Femur (tissue), 1 donor: ENCODE measurements at regions not wholly inside any gene's neighbourhood (a gene's known extent, or its start where the extent isn't known, plus 50 kb on each side); places are given as distances from the start of the nearest gene placed in this dataset.
"Not testable (repeated sequence)": the region's sequence is repeated elsewhere in the genome, so short reads cannot be mapped to it uniquely, and the experiment has no call there.

ENCODE experiments used
- DNase-seq: peaks from one replicate; pipeline ENCODE4 v3.0.0-alpha.2; 2017

DNA sequence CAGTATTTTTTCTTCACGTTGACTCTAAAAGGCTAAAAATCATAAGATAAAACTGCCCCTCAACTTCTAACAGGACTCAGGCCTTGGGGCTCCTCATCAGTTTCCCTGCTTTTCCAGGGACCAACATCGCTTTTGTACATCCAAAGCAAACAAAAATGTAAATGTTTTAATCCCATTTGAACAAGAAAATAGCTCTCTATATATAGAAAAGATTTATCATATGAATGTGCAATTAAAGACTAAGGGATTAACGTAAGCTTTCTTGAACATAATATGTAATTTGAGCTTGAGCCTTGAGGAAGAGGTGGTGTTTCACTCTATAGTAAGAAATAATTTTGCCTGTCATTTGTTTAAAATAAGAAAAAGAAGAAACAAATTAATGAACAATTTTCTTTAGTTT, 547.2 kb upstream of the ACO1 start:
- no peak for DNase-seq

DNA sequence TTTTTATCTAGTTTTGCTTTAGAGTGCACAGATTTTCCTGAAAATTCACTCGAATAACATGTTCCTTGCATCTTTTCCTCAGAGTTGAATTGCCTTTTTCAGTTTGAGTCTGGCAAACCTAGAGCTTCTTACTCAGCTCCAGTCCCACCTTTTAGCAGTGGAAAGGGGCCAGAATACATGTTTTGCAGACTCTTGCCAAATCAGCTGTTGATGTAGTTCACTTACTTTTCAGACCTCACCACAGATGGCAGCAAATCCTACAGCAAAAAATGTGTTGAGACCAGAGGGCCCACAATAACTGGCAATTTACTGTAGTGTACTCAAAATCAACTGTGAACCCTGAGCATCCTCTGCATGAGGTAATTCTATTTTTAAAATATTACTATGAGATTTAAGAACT, 545.2 kb upstream of the ACO1 start:
- peak; percentile 44 for DNase-seq

DNA sequence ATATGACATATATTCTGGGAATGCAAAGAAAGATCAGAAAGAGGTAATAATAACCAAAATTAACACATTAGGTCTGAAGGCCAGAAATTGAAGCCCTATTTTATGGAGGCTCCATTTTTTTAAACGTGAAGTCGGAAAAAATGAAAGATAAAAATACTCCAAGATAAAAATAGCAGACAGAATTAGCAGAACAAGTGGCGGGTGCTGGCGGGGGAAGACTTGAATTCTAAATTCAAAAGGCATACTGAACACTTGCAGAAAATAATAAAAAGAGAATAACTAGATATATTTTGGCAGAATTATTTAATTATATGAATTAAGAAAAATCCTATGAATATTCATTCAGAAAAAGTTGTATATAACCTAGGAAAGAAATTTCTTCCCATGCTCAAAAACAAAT, 543.7 kb upstream of the ACO1 start:
- DNase-seq: no peak

DNA sequence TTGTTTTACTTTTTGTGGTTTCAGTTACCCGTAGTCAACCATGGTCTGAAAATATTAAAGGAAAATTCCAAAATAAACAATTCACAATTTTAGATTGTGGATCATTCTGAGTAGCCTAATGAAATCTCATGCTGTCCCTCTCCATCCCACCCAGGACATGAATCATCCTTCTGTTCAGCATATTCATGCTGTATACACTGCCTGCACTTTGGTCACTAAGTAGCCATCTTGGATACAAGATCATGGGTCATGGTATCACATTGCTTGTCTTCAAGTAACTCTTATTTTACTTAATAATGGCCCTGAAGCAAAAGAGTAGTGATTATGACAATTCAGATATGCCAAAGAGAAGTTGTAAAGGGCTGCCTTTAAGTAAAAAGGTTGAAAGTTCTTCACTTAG, 536.5 kb upstream of the ACO1 start:
- DNase-seq: no peak

DNA sequence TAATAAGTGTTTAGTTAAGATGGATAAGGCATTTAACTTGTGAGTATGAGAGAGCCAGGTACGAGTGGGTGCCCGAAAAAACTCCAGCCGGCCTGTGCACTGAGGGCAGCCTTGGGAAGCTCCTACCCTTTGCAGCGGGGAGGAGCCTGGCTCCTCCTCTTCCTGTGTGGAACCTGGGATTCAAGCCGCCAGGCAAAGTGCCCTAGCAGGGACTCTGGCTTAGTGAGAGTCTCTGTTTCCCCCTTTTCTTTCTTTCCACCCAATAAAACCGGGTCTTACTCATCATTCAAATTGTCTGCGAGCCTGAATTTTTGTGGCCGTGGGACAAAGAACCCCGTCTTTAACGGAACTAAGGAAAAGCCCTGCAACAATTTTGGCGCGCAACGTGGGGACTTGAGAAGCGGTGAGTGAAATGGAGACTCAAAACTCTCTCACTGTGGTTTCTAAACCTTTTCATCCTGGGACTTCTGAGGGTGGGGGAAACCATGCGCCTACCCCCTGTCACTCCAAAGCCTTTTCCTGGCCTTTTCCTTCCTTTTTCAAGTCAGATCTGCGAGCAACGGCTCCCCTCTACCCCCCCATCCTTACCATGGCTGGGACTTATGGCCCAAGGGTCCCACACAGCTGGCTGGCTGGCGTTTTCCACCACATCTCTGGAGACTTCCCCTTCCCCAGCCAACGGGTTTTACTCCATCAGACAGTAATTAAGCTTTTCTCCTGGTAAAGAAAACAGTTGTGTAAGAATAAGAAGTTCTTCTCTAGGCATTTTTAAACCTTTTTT, 535.7 kb upstream of the ACO1 start:
- DNase-seq: no peak

DNA sequence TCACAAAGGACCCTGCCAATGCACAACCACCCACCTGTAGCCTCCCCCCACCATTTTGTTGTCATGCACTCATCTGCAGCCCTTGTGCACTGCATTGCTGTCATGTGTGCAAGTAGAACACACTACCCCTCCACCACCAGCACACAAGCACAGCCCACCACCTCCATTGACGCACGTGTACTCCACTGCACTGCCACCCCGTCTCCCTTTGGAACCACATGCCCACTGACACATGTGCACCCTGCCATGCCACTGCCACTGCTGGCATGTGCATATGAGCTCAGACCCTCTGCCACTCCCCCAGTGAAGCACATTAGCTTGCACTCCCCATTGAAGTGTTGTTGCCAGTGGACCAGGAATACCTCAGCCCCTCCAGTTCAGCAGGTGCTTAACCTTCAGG, 530.3 kb upstream of the ACO1 start:
- no peak for DNase-seq

DNA sequence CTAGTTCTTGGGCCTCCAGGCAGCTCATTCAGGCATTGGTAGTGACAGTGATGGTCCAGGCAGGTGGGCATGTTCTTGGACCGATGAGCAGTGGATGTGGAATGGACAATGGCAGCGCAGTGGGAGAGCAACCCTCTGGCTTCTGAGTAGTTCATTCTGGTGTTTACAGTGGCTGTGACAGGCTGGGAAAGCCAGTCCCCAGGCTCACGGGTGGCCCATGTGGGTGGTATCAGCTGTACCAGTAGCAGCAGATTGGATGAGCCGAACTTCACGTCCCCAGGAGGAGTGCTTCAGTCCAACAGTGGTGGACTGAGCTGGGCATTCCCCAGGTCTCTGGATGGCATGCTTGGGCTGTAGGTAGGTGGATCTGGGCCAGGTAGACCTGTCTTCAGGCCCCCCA, 515.6 kb upstream of the ACO1 start:
- DNase-seq: no peak

DNA sequence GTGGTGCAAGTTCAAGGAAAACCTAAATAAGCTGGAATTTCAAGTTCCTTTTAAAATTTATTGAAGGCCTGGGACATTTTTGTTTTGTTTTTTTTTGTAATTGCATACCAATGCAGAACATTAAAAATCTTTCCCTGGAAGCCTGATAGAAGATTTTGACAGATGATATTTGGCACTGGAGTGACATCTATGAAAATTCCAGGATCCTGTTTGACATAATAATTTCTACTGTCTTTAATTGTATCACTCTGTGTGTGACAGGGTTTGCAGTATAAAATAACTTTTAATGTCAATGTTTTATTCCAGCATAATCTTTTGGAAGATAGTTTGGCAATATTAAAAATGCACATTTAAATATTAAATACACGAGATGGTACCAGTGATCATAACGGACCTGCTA, 514.2 kb upstream of the ACO1 start:
- DNase-seq: no peak

DNA sequence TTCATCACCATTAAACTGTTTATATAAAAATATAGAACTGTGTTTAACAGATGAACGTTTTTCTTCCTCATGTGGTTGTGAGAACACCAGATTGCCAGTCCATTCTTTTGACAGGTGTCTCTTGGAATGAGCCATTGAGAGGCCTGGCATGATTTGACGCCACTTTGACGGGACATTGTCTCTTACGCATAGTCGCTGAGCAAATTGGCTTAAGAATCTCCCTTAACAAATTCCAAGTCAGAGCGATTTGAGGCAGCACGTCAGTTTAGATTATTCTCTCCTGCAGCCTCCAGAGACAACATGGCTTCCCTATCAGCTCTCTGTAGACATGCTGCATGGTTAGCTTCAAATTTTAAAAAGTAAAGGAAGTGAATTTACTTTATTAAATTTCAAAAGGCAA, 510.7 kb upstream of the ACO1 start:
- DNase-seq: no peak

DNA sequence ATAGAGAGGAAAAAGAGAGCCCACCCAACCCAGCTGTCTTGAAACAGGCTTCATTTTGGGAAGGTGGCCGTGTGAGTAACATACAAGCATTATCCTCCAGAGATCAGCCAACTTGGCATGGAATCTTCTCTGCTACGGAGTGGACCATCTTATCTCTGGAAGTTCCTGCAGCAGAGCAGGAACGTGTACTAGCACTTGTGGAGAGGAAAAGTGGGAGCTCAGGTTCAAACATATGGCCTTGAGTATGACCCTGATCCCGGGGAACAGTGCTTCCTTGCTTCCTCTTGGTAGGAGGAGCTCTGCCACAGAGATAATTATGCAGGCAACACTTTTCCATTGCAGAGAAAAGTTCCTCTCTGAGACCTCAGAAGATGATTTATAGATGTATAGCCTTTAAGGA, 490.4 kb upstream of the ACO1 start:
- DNase-seq: no peak

DNA sequence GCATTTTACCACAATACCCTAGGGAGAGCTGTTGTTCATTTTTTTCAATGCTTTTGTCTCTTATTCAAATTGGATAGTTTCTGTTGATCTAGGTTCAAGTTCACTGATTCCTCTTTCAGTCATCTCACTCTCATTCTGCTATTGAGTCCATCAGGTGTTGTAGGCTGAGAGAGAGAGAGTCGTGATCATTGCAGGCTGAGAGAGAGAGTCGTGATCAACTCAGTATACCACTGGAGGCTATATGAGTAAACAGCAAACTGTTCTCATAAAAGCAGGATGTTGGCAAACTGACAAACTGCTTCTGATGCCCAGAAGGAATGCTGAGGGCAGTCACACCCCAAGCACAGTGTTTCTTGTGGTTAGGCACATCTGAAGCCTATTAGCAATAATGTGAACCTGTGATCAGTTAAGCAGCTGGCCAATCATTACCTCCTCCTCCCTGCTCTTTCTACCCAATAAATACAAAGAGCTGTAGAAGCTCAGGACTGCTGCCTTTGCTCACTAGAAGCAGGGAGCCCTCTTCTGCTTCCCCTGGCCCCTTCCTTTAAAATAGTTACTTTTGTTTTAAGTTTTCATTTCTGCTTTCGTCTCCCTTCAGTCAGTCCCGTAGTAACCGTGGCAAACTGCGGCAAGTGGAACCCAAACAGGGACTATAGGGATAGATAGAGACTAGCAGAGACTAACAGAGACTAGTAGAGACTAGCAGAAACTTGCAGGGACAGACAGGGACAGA, 476.1 kb upstream of the ACO1 start:
- DNase-seq: no peak

DNA sequence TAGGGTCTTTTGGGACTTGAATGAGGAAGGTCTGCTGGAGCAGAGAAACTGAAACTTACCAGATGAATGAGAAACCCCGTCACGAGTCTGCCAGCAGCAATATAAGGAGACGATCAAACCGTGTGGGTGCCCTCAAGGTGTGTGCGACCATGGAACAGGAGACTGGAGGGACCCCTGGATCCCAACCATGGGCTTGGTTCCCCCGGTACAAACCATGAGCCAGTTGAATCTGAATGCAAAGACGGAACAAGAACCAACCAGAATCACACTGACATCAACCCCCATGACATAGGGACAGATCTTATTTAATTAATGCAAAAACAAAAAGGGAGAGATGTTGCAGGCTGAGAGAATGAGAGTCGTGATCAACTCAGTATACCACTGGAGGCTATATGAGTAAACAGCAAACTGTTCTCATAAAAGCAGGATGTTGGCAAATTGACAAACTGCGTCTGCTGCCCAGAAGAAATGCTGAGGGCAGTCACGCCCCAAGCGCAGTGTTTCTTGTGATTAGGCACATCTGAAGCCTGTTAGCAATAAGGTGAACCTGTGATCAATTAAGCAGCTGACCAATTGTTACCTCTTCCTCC, 475.5 kb upstream of the ACO1 start:
- DNase-seq: no peak

DNA sequence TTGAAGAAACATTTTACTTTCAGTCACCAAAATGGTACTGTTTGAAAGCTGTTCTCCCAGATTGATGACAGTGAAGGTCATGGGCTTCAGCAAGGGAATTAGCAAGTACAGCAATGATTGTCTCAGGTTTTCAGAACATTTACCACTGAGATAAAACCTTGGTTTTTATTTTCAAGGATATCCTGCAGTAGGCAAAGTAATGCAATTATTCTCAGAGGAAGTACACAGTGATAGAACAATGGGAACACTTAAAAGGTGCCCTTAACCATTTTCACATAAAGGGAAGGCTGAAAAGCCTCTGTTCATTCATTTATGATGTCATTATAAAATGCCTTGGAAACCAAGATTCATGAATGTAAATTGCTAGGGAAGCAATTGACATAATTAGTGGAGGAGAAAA, 471.8 kb upstream of the ACO1 start:
- DNase-seq: no peak

DNA sequence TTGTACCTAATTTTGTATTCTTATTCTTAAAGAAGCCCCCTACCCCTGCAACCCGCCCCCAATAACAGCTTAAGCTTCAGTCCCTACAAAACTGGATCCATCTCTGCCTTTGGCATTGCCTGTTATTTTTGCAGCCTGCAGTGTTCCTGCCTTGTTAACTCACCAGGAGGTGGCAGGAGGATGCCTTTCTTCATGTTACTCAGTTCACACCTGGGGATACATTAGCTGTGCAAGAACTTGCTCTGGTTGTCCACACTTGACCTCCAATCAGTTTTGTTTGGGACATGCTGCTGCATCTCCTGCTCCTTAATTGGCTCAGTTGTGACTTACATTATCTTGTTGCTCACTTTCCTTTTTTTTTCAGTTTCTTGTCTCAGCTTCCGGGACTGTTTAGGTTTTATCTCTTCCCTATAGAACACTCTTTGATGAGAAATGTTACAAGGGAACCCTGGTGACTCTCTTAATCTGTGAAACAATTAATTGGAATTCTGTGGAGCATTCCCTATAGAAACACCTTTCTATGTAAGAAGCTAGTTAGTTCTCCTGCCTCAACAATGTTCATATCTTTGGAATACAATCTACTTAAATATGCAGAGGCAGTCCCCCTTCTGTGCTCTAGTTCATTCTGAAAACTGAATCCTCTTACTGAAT, 467.7 kb upstream of the ACO1 start:
- no peak for DNase-seq

DNA sequence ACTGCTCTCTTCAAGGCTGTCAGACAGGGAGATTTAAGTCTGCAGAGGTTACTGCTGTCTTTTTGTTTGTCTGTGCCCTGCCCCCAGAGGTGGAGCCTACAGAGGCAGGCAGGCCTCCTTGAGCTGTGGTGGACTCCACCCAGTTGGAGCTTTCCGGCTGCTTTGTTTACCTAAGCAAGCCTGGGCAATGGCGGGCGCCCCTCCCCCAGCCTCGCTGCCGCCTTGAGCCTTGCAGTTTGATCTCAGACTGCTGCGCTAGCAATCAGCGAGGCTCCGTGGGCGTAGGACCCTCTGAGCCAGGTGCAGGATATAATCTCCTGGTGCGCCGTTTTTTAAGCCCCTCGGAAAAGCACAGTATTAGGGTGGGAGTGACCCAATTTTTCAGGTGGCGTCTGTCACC, 446.7 kb upstream of the ACO1 start:
- not testable (repeated sequence) for DNase-seq

DNA sequence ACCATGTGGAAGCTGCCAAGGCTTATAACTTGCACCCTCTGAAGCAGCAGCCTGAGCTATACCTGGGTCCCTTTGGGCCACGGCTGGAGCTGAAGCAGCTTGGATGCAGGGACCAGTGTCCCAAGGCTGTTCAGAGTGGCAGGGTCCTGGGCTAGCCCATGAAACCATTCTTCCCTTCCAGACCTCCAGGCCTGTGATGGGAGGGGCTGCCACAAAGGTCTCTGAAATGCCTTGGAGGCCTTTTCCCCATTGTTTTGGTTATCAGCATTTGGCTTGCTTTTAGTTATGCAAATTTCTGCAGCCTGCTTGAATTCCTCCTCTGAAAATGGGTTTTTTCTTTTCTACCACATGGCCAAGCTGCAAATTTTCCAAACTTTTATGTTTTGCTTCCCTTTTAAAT, 433.7 kb upstream of the ACO1 start:
- DNase-seq: no peak

DNA sequence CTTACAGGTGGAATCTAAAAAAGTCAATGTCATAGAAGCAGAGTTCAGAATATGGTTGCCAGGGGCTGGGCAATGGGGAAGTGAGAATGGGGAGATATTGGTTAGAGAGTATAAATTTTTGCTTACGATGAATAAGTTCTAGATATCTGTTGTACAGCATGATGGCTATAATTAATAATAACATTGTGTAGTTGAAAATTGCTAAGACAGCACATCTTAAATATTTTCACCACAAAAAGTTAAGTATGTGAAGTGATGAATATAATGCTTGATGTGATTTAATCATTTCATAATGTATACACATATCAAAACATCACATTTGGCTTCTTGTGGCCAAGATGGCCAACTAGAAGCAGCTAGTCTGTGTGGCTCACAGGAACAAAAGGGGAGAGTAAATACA, 425.9 kb upstream of the ACO1 start:
- no peak for DNase-seq

DNA sequence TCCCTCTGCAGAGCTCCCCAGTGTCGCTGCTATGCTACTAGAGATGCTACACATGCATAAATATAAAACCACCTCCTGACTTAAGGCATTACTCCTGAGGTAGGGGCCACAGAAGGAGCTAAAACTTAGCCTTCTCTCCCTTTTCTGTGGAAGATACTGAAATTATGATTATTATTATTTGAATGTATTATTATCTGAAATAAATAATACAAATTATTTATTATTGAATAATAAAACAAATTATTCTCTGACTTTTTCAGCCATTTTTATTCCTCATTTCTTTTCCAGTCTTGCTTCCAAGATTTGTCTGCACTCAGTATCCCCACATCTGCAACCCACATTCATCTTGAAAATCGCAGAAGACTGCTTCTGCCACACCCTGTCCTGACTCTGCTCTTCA, 414.9 kb upstream of the ACO1 start:
- no peak for DNase-seq

DNA sequence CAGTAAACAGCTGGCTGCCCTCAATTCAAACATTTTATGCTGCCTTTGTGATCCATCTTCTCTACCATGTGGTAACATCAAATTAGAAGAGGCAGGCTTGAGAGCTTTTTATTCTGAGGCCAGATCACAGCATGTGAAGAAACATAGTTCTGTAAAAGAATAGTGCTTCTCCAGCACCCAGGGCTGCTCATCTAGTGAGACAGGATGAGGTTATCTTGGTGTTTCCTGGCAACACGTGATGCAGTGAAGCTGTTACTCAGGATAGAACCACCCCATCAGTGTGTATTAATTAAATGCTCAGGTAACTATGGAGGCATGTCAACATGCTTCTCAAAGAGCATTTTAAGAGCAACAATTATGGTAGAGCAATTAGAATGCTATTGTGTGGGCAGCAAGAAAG, 400.5 kb upstream of the ACO1 start:
- no peak for DNase-seq

DNA sequence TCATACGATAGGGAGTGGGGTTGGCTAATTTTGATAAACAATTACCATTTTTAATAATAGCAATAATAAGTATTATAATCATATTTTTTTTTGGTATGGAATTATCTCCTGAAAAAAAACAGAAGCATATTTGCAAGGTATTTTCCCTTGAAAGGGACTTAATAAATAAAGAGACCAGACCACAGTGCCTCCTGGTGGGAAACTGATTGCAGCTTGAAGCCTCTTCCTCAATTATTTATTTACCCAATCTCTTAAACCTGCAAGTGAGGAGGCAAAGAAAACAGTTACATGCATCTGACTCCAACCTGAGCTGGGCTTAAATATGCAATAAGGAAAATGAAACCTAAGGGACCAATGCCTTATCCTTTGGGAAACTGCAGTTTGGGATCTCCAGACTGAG, 388.1 kb upstream of the ACO1 start:
- DNase-seq: no peak

DNA sequence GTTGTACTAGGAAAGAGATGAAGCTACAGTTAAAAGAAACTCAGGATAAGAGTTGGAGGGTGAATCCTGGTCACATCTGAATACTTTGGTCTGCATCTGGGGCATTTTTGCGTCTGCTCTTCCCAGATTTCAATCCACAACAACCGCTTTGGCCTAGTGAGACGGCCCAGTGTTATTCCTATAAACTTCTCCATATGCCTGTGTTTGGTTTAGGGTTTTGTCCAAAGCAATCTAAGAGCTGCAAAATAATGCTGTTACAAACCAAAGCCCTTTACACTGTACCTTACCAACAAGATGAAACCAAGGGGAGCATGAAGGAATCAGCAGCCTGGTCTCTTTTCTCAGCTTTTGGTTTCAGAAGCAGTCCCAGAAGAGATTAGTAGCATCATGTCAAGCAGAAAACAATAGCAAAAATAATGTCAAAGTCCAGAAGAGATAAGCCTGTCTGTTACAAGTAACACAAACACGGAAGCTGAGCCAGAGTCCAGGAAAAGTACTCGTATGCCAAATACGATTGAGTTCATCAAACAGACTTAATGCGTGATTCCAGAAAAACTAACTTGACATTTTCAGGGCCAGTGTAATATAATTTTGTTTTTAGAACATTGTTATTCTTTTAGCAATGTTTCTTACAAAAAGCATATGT, 379.9 kb upstream of the ACO1 start:
- DNase-seq: no peak

DNA sequence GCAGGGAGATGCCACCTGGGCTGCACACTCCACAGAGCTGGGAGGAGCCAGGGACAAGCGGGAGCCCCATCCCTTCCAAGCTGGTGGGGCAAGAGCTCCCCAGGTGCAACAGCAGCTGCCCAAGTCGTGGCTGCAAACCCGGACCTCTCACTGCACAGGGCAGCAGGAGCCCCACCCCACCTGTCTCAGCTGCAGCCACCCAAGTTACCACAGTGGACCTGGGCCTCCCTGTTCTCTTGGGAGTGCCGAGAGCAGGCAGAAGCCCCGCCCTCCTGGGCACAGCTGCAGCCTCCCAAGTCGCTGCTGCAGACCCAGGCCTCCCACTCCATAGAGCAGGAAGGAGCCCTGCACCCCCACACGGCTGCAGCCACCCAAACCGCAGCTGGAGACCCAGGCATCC, 374.1 kb upstream of the ACO1 start:
- no peak for DNase-seq

DNA sequence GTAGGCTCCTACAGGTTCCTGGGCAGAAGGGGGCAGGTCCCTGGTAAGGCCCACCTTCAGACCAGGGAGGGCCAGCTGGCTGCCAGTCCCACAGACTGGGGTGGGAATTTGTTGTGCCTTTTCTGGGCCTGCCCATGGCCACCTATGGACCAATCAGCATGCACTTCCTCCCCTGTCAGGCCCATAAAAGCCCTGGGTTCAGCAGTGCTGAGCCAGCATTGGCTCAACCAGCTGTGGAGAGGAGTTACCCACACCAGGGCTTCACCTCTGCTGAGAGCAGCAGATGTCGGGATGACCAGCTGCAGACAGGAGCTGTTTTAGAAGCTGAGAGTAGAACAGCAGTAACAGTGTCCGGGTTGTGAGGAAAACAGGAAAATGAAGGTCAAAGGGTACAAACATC, 373.4 kb upstream of the ACO1 start:
- no peak for DNase-seq
